ENCODE measurements at regions not wholly inside any gene's neighbourhood (a gene's known extent, or its start where the extent isn't known, plus 50 kb on each side); places are given as distances from the start of the nearest gene placed in this dataset.
"Not testable (repeated sequence)": the region's sequence is repeated elsewhere in the genome, so short reads cannot be mapped to it uniquely, and the experiment has no call there.

DNA sequence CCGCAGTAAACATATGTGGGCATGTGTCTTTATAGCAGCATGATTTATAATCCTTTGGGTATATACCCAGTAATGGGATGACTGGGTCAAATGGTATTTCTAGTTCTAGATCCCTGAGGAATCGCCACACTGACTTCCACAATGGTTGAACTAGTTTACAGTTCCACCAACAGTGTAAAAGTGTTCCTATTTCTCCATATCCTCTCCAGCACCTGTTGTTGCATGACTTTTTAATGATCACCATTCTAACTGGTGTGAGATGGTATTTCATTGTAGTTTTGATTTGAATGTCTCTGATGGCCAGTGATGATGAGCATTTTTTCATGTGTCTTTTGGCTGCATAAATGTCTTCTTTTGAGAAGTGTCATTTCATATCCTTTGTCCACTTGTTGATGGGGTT, 238.6 kb upstream of the ZNF337 start:
- H3K4me3 ChIP-seq (ENCODE audit: low read length), result not testable (repeated sequence)

DNA sequence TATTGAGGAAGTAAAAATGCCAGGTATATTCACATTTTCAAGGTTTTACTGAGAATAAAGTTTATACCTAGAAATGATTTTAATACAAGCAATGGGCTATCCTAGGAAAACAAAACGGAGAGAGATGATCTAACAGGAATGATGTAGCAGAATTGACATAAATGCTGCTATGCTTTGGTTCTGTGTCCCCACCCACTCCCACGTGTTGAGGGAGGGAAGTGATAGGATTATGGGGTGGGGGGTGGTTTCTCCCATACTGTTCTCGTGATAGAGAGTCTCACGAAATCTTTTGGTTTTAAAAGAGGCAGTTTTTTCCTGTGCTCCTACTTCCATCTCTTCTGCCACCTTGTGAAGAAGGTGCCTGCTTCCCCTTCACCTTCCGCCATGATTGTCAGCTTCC, 236.2 kb upstream of the ZNF337 start:
- H3K4me3 ChIP-seq (ENCODE audit: low read length), result not testable (repeated sequence)

DNA sequence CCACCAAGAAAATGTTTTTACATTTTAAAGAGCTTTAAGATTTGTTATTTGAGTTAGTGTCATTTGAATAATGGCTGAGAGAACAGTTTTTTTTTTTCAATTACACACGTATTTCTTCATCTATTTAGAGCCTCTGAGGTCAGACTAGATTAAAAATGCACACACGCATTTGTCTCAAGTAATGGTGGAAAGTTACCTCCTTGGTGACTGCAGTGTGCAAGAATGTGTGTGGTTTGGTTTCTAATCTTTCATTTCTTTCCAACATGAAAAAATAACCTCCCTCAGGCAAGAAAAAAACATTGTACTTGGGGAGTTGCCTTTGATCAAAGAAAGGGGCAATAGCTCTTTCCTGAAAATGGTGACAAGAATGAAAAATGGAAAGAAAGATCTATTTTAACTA, 235.5 kb upstream of the ZNF337 start:
- not testable (repeated sequence) for H3K4me3 ChIP-seq (ENCODE audit: low read length)

DNA sequence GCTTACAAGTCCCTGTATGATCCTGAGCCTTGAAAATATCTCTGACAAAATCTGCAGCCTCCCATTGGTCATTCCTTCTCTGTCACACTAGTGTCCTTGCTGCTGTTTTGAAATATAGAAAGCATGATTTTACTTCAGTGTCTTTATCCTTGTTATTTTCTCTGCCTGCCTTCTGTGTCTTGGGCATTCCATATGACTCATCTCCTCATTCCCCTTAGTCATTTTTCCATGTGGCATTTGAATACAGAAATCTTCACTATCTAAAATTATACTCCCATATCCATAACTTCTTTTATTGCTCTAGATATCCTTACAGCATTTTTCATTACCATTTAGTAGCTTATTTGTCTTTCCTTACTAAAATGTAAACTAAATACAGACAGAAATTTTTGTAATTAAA, 205.7 kb upstream of the ZNF337 start:
- not testable (repeated sequence) for H3K4me3 ChIP-seq (ENCODE audit: low read length)

DNA sequence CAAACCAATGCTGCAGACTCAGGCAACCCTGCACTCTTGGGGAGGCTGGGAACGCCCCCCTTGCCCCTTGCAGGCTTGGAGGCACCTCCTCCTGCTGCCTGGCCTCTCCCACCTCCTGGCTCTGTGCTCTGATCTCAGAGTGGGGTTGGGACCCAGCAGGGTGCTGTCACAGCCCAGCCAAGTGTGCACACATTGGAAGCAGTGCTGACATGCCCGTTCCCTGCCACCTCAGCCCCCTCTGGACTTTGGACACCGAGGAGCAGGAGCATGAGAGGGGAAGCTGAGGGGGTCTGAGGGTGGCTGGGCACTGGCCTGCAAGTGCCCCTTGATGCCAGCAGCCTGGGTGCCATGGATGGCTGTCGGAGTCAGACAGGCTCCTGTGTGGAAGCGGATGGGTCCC, 202.0 kb upstream of the ZNF337 start:
- H3K4me3 ChIP-seq (ENCODE audit: low read length), result not testable (repeated sequence)

DNA sequence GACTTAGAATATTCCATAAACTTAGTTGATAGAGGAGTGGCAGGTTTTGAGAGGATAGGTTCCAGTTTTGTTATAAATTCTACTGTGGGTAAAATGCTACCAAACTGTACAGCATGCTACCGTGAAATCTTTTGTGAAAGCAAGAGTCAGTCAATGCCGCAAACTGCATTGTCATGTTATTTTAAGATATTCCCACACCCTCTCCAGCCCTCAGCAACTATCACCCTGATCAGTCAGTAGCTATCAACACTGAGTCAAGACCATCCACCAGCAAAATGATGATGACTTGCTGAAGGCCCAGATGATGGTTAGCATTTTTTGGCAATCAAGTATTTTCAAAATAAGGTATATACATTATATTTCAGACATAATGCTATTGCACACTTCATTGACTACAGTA, 182.4 kb upstream of the ZNF337 start:
- H3K4me3 ChIP-seq (ENCODE audit: low read length), result not testable (repeated sequence)

DNA sequence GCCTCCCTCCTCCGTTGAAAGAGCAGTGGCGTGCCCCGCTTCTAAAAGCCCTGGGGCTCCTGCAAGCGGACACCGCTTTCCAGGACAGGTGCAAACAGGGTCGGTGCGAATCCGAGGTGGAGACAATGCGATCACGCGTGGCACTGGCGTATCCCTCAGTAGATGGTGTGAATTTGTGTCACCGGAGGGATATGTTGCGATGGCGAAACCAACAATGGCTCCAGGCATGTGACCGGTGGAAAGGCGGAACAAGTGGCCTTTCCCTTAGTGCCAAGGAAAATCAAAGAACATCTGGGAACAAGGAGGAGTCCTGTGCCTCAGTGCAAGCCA, 172.0 kb upstream of the ZNF337 start:
- H3K4me3 ChIP-seq (ENCODE audit: low read length), result not testable (repeated sequence)

DNA sequence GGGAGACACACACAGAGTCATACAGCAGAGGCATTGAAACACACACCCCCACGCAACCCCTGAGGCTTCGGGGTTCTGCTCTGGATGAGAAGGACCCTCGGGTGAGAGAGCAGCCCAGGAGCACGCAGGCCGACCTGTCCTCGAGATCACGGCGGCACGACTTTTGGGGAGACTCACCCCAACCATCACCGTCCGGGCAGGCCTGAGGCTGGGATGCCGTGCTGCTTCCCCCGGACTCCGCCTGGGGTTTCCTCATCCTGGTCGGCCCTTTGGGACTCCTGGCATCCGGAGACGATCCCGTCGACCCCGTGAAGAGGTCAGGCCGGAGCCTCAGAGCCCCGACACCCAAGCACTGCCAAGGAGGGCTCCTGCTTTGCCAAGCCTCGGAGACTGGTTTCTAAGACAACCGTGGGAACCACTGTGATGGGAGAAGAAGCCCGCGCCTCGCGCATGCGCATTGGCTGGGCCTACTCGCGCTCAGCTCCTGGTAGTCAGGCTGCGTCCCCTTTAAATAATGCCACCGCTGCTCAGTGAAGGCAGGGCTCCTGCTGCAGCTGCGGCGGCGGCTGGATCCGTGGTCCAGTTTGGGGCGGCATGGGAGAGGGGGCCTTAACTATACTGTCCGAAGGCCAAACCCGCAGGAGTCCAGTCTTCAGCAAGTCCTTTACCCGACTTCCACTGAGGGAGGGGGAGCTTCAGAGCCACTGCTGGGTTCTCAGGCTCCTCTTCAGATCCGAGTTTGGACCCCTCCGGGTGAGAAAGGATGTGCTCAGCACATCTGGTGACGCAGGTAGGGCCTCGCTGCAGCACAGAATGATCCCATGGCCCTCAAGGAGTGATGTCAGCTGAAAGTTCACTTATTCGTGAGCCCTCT, 171.4 kb upstream of the ZNF337 start:
- H3K4me3 ChIP-seq (ENCODE audit: low read length), result no peak overlapping the region
- no peak for TF ChIP-seq ZNF274 (IDR thresholded peaks at IDR 0.05; ENCODE audit: low read depth, low read length)

DNA sequence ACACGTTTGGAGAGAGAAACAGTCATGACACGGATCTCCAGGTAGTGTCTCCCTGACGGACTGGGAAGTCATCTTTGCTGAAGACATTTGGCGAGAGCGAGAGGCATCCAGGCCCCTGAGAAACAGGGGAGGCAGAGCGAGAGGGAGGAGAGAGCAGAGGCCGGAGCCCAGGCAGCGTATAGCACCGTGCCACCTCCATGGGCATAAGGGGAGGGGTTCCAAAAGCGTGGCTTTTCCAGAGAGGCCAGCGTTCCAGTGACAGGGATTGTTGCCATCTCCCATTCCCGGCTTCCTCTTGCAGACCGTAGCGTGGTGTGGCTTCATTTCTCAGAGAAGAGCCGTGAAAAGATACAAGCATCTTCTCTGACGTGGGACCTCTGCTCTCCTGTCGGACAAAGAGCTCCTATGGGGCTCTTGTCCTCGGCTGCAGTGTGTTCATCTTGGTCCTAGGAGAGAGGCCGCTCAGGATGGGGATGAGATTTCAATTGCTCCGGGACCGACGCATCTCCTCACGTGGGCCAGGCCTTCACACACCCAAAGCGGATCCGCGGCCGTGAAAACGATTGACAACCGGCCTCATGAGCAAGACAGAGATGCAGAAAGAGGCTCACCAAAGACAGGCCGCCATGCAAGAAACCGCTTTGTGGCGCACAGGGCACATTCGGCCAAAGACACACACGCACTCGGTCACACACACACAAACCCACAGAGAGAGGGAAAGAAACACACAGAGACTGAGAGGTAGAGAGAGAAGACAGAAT, 170.5 kb upstream of the ZNF337 start:
- H3K4me3 ChIP-seq (ENCODE audit: low read length), result not testable (repeated sequence)

DNA sequence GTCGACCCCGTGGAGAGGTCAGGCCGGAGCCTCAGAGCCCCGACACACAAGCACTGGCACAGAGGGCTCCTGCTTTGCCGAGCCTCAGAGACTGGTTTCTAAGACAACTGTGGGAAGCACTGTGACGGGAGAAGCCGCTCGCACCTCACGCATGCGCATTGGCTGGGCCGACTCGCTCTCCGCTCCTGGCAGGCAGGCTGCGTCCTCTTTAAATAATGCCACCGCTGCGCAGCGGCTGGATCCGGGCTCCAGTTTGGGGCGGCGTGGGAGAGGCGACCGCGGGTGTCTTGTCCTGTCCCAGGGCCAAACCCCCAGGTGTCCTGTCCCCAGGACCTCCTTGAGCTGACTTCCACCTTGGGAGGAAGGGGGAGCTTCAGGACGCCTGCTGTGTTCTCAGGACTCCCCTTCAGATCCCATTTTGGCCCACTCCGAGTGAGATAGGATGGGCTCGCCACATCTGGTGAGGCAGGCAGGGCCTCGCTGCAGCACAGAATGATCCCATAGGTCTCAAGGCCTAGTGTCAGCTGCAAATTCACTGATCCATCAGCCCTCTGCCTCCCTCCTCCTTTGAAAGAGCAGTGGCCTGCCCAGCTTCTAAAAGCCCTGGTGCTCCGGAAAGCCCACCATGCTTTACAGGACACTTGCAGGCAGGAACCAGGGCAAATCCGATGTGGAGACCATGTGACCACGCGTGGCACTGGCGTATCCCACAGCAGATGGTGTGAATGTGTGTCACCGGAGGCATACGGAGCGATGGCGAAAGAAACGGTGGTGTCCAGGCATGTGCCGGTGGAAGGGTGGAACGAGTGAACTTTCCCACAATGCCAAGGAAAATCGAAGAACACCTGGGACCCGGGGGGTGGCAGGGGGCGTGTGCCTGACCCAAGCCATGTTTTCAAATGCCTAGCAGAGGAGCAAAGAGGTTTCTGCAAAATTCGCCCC, 169.3 kb upstream of the ZNF337 start:
- TF ChIP-seq ZNF274 (IDR thresholded peaks at IDR 0.05; ENCODE audit: low read depth, low read length), result no peak
- no peak overlapping the region; the same call in 1 of the 2 replicates for H3K4me3 ChIP-seq (ENCODE audit: low read length)

DNA sequence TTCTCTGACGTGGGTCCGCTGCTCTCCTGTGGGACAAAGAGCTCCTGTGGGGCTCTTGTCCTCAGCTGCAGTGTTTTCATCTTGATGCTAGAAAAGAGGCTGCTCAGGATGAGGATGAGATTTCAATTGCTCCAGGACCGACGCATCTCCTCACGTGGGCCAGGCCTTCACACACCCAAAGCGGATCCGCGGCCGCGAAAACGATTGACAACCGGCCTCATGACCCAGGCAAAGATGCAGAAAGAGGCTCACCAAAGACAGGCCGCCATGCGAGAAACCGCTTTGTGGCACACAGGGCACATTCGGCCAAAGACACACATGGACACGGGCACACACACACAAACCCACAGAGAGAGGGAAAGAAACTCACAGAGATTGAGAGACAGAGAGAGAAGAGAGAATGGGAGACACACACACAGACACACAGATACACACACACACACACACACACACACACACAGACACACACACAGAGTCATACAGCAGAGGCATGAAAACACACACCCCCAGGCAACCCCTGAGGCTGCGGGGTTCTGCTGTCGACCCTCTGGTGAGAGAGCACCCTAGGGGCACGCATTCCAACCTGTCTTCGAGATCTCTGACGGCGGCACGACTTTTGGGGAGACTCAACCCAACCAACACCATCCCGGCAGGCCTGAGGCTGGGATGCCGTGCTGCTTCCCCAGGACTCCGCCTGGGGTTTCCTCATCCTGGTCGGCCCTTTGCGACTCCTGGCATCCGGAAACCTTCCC, 168.5 kb upstream of the ZNF337 start:
- H3K4me3 ChIP-seq (ENCODE audit: low read length), result not testable (repeated sequence)

DNA sequence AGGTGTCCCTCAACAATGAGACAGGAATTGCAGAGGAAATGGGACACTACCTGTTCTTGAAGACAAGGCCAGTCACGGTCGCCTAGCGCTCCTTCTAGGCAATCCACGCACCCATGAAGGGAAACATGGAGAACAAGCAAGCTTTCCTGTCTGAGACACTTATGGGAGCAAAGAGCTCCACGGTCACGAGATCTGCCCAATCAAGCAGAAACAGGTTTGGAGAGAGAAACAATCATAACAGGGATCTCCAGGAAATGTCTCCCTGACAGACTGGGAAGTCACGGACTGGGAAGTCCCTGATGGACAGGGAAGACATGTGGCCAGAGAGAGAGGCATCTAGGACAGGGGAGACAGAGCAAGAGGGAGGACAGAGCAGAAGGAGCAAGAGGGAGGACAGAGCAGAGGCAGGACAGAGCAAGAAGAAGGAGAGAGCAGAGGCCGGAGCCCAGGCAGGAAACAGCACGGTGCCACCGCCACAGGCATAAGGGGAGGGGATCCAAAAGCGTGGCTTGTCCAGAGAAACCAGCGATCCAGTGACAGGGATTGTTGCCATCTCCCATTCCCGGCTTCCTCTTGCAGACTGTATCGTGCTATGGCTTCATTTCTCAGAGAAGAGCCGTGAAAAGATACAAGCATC, 167.8 kb upstream of the ZNF337 start:
- TF ChIP-seq ZNF274 (IDR thresholded peaks at IDR 0.05; ENCODE audit: low read depth, low read length), result no peak
- H3K4me3 ChIP-seq (ENCODE audit: low read length), result no peak overlapping the region

DNA sequence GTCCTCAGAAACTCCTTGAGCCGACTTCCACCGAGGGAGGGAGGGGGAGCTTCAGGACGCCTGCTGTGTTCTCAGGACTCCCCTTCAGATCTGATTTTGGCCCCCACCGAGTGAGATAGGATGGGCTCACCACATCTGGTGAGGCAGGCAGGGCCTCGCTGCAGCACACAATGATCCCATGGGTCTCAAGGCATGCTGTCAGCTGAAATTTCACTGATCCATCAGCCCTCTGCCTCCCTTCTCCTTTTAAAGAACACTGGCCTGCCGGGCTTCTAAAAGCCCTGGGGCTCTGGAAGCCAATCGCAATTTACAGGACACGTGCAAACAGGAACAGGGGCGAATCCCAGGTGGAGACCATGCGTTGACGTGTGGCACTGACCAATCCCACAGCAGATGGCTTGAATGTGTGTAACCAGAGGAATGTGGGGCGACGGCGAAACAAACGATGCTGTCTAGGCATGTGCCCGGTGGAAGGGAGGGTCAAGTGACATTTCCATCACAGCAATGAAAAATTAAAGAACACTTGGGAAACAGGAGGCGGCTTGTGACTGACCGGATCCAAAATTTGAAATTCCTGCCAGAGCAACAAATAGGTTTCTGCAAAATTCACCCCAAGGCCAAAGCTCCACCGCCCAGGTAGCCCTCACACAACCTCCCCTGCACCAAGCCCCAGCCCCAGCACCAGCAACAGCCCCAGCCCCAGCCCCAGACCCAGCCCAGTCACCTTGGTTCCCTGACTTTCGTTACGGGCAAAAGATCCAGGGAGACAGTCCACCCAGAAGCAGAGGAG, 167.1 kb upstream of the ZNF337 start:
- TF ChIP-seq ZNF274 (IDR thresholded peaks at IDR 0.05; ENCODE audit: low read depth, low read length), result no peak
- peak overlapping the region; percentile 46; the same call in 1 of the 2 replicates for H3K4me3 ChIP-seq (ENCODE audit: low read length)

DNA sequence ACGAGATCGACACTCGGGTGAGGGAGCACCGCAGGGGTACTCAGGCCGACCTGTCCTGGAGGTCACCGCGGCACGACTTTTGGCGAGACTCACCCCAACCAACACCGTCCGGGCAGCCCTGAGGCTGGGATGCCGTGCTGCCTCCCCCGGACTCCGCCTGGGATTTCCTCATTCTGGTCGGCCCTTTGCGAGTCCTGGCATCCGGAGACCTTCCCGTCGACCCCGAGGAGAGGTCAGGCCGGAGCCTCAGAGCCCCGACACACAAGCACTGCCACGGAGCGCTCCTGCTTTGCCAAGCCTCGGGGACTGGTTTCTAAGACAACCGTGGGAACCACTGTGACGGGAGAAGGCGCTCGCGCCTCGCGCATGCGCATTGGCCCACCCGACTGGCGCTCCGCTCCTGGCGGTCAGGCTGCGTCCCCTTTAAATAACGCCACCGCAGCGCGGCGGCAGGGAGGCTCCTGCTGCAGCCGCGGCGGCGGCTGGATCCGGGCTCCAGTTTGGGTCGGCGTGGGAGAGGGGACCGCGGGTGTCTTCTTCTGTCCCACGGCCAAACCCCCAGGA, 166.4 kb upstream of the ZNF337 start:
- H3K4me3 ChIP-seq (ENCODE audit: low read length), result peak overlapping the region; percentile 46; the same call in 1 of the 2 replicates
